ENCODE measurements at regions not wholly inside any gene's neighbourhood (a gene's known extent, or its start where the extent isn't known, plus 50 kb on each side); places are given as distances from the start of the nearest gene placed in this dataset.

GRCh38 chr21:16751695-16752474 lies 761.0 kb upstream of the CXADR start:
- DNase-seq (ENCODE audit: low read depth) = no peak

GRCh38 chr21:16752475-16752857 lies 760.4 kb upstream of the CXADR start:
- no peak for DNase-seq (ENCODE audit: low read depth)

GRCh38 chr21:16755061-16755460 lies 757.8 kb upstream of the CXADR start:
- DNase-seq (ENCODE audit: low read depth) = no peak

GRCh38 chr21:16767201-16767600 lies 745.6 kb upstream of the CXADR start:
- no peak for DNase-seq (ENCODE audit: low read depth)

GRCh38 chr21:16768096-16768495 lies 744.7 kb upstream of the CXADR start:
- DNase-seq (ENCODE audit: low read depth) = no peak

- DNase-seq (ENCODE audit: low read depth) = no peak
Measured at GRCh38 chr21:16770266-16770665, 742.6 kb upstream of the CXADR start.

GRCh38 chr21:16773206-16773605 lies 739.6 kb upstream of the CXADR start:
- no peak for DNase-seq (ENCODE audit: low read depth)

GRCh38 chr21:16775076-16775475 lies 737.8 kb upstream of the CXADR start:
- DNase-seq (ENCODE audit: low read depth) = no peak

- no peak for DNase-seq (ENCODE audit: low read depth)
Measured at GRCh38 chr21:16777041-16777720, 735.7 kb upstream of the CXADR start.

- DNase-seq (ENCODE audit: low read depth) = no peak
Measured at GRCh38 chr21:16788584-16788983, 724.3 kb upstream of the CXADR start.

- DNase-seq (ENCODE audit: low read depth) = no peak
Measured at GRCh38 chr21:16789636-16790035, 723.2 kb upstream of the CXADR start.

- no peak for DNase-seq (ENCODE audit: low read depth)
Measured at GRCh38 chr21:16792101-16792500, 720.7 kb upstream of the CXADR start.

- no peak for DNase-seq (ENCODE audit: low read depth)
Measured at GRCh38 chr21:16794950-16795349, 717.9 kb upstream of the CXADR start.

- DNase-seq (ENCODE audit: low read depth) = no peak
Measured at GRCh38 chr21:16796776-16797175, 716.1 kb upstream of the CXADR start.

- no peak for DNase-seq (ENCODE audit: low read depth)
Measured at GRCh38 chr21:16797540-16797939, 715.3 kb upstream of the CXADR start.

- DNase-seq (ENCODE audit: low read depth) = no peak
Measured at GRCh38 chr21:16797966-16798365, 714.9 kb upstream of the CXADR start.

- DNase-seq (ENCODE audit: low read depth) = no peak
Measured at GRCh38 chr21:16800536-16801275, 712.1 kb upstream of the CXADR start.

GRCh38 chr21:16811011-16811410 lies 701.8 kb upstream of the CXADR start:
- DNase-seq (ENCODE audit: low read depth) = no peak

- DNase-seq (ENCODE audit: low read depth) = no peak
Measured at GRCh38 chr21:16811970-16812369, 700.9 kb upstream of the CXADR start.

- DNase-seq (ENCODE audit: low read depth) = no peak
Measured at GRCh38 chr21:16815243-16815642, 697.6 kb upstream of the CXADR start.

GRCh38 chr21:16821588-16821987 lies 691.3 kb upstream of the CXADR start:
- no peak for DNase-seq (ENCODE audit: low read depth)

- DNase-seq (ENCODE audit: low read depth) = no peak
Measured at GRCh38 chr21:16829532-16829931, 683.3 kb upstream of the CXADR start.

- no peak for DNase-seq (ENCODE audit: low read depth)
Measured at GRCh38 chr21:16832791-16833190, 680.1 kb upstream of the CXADR start.
